Fibroblast of lung (primary cell): ENCODE measurements at regions not wholly inside any gene's neighbourhood (a gene's known extent, or its start where the extent isn't known, plus 50 kb on each side); places are given as distances from the start of the nearest gene placed in this dataset.

Experiments
- DNase-seq, 2 donors: peaks; one replicate each; pipeline versions ENCODE4 v3.0.0 to v3.0.0-alpha.2; 2010; ENCODE audit warnings: low read depth in 2 of 2
- H2AFZ ChIP-seq: 2 replicates; pipeline ENCODE4 v1.5.1; 2012; ENCODE audit warnings: low read length, control low read depth, inconsistent platforms
- H3K27ac ChIP-seq: 2 replicates; pipeline ENCODE4 v1.5.1; 2011; ENCODE audit warnings: low read length, control low read depth; ENCODE audit not compliant: insufficient read depth
- H3K27me3 ChIP-seq: 2 replicates; pipeline ENCODE4 v1.5.1; 2011; ENCODE audit warnings: mild to moderate bottlenecking, low read length; ENCODE audit not compliant: control insufficient read depth, insufficient read depth
- H3K36me3 ChIP-seq: 2 replicates; pipeline ENCODE4 v1.5.1; 2011; ENCODE audit warnings: low read length; ENCODE audit not compliant: control insufficient read depth, insufficient read depth
- H3K4me1 ChIP-seq: 2 replicates; pipeline ENCODE4 v1.5.1; 2011; ENCODE audit warnings: low read length; ENCODE audit not compliant: control insufficient read depth, insufficient read depth; ENCODE audit errors: extremely low read depth
- H3K4me2 ChIP-seq: 2 replicates; pipeline ENCODE4 v1.5.1; 2011; ENCODE audit warnings: low read length, control low read depth; ENCODE audit not compliant: insufficient read depth; ENCODE audit errors: extremely low read depth
- H3K4me3 ChIP-seq, 4 experiments: fragments of 200-600 bp in 1 of 4; sonication (generic) in 1 of 4; replicated peaks in 1 of 4; 2 replicates each; pipeline ENCODE4 v1.5.1; 2011 to 2016; ENCODE audit warnings: low read length in 4 of 4, low read depth in 3 of 4, mild to moderate bottlenecking in 3 of 4, control low read depth in 2 of 4, inconsistent platforms in 1 of 4, mixed read lengths in 1 of 4; ENCODE audit not compliant: insufficient read depth in 1 of 4; ENCODE audit errors: control extremely low read depth in 1 of 4
- H3K79me2 ChIP-seq: 2 replicates; pipeline ENCODE4 v1.5.1; 2012; ENCODE audit warnings: mild to moderate bottlenecking, low read length, inconsistent platforms; ENCODE audit not compliant: control insufficient read depth, insufficient read depth
- H3K9ac ChIP-seq: 2 replicates; pipeline ENCODE4 v1.5.1; 2011; ENCODE audit warnings: mild to moderate bottlenecking, low read length, control low read depth; ENCODE audit not compliant: insufficient read depth
- H3K9me3 ChIP-seq: 2 replicates; pipeline ENCODE4 v1.5.1; 2012; ENCODE audit warnings: low read depth, low read length; ENCODE audit not compliant: control insufficient read depth, insufficient read depth
- H4K20me1 ChIP-seq: 2 replicates; pipeline ENCODE4 v1.5.1; 2011; ENCODE audit warnings: low read length; ENCODE audit not compliant: control insufficient read depth, insufficient read depth; ENCODE audit errors: extremely low read depth
- CTCF ChIP-seq, 2 donors: IDR thresholded peaks in 1 of 2; conservative IDR thresholded peaks in 1 of 2; 1 replicate in 1 of 2; 2 replicates in 1 of 2; pipeline ENCODE4 v1.5.1; 2011 to 2012; ENCODE audit warnings: low read length in 2 of 2, control low read depth in 1 of 2, inconsistent platforms in 1 of 2, low read depth in 1 of 2, mild to moderate bottlenecking in 1 of 2
- EZH2 ChIP-seq: IDR thresholded peaks from 2 replicates; pipeline ENCODE4 v1.5.1; 2012; ENCODE audit warnings: low read length, control low read depth, mild to moderate bottlenecking; ENCODE audit errors: missing control alignments

GRCh38 chr1:75672528-75673393 lies 51.7 kb upstream of the ACADM start:
- no peaks in the 10 kb centered on the region for H3K27me3 ChIP-seq
- H3K79me2 ChIP-seq: no peaks in the 10 kb centered on the region
- no peak overlapping the region for H2AFZ ChIP-seq
- no peaks in the 10 kb centered on the region for H3K36me3 ChIP-seq
- DNase-seq: peak; percentile 39 to 94
- H3K9ac ChIP-seq: no peak overlapping the region
- H3K4me1 ChIP-seq: peaks cover 2% of the 10 kb centered on the region
- no peak overlapping the region for H3K4me3 ChIP-seq
- no peaks in the 10 kb centered on the region for H4K20me1 ChIP-seq
- no peak for TF ChIP-seq CTCF (conservative IDR thresholded peaks at IDR 0.05 in 1 of 2, IDR thresholded peaks at IDR 0.05 in 1 of 2; ENCODE audit: low read depth in 1 of 2, low read length in 2 of 2)
- TF ChIP-seq EZH2: no peak
- no peak overlapping the region for H3K4me2 ChIP-seq
- H3K9me3 ChIP-seq: no peaks in the 10 kb centered on the region
- no peak overlapping the region for H3K27ac ChIP-seq

- Histone ChIP-seq H3K4me3 (no peak overlapping the region), H3K4me2 (no peak overlapping the region), H3K27me3 (no peaks in the 10 kb centered on the region), H3K9me3 (no peaks in the 10 kb centered on the region), H3K9ac (no peak overlapping the region), H3K36me3 (no peaks in the 10 kb centered on the region), H3K27ac (no peak overlapping the region), H2AFZ (no peak overlapping the region), H3K79me2 (no peaks in the 10 kb centered on the region), H3K4me1 (peaks cover 2% of the 10 kb centered on the region), H4K20me1 (no peaks in the 10 kb centered on the region)
- TF ChIP-seq EZH2 (no peak), CTCF (conservative IDR thresholded peaks at IDR 0.05 in 1 of 2, IDR thresholded peaks at IDR 0.05 in 1 of 2; ENCODE audit: low read depth in 1 of 2, low read length in 2 of 2) (no peak)
- DNase-seq: no peak
Observed at GRCh38 chr1:75673399-75673798, 51.1 kb upstream of the ACADM start.

GRCh38 chr1:75673885-75674284 lies 50.6 kb upstream of the ACADM start:
- Histone ChIP-seq H3K4me3 (no peak overlapping the region), H3K9me3 (no peaks in the 10 kb centered on the region), H4K20me1 (no peaks in the 10 kb centered on the region), H3K27me3 (no peaks in the 10 kb centered on the region), H3K36me3 (no peaks in the 10 kb centered on the region), H2AFZ (no peak overlapping the region), H3K4me2 (no peak overlapping the region), H3K9ac (no peak overlapping the region), H3K79me2 (no peaks in the 10 kb centered on the region), H3K4me1 (peaks cover 2% of the 10 kb centered on the region), H3K27ac (no peak overlapping the region)
- no peak for DNase-seq
- no peak for TF ChIP-seq EZH2
- TF ChIP-seq CTCF (conservative IDR thresholded peaks at IDR 0.05 in 1 of 2, IDR thresholded peaks at IDR 0.05 in 1 of 2; ENCODE audit: low read depth in 1 of 2, low read length in 2 of 2): no peak
